Neuronal stem cell (in vitro differentiated cells): ENCODE measurements at regions not wholly inside any gene's neighbourhood (a gene's known extent, or its start where the extent isn't known, plus 50 kb on each side); places are given as distances from the start of the nearest gene placed in this dataset.

ENCODE experiments used
- DNase-seq: peaks from one replicate; pipeline ENCODE4 v3.0.0-alpha.2; 2013; ENCODE audit warnings: low spot score
- H2AFZ ChIP-seq: one replicate; pipeline ENCODE4 v1.6.1; 2013; ENCODE audit warnings: mild to moderate bottlenecking, low read length, inconsistent platforms
- H2AK5ac ChIP-seq: 2 replicates; pipeline ENCODE4 v1.6.1; 2013; ENCODE audit warnings: low read depth, mild to moderate bottlenecking, inconsistent platforms, low read length, moderate library complexity, mixed read lengths
- H2BK120ac ChIP-seq: 2 replicates; pipeline ENCODE4 v1.6.1; 2013; ENCODE audit warnings: low read depth, mild to moderate bottlenecking, inconsistent platforms, low read length, moderate library complexity, mixed read lengths
- H2BK12ac ChIP-seq: one replicate; pipeline ENCODE4 v1.6.1; 2013; ENCODE audit warnings: low read length, inconsistent platforms
- H2BK15ac ChIP-seq: 2 replicates; pipeline ENCODE4 v1.6.1; 2013; ENCODE audit warnings: mild to moderate bottlenecking, low read length, inconsistent platforms, mixed read lengths
- H2BK5ac ChIP-seq: one replicate; pipeline ENCODE4 v1.6.1; 2013; ENCODE audit warnings: inconsistent platforms, mild to moderate bottlenecking, low read length, moderate library complexity
- H3K14ac ChIP-seq: one replicate; pipeline ENCODE4 v1.6.1; 2013; ENCODE audit warnings: low read length, inconsistent platforms
- H3K18ac ChIP-seq: 2 replicates; pipeline ENCODE4 v1.6.1; 2013; ENCODE audit warnings: low read length, inconsistent platforms
- H3K23ac ChIP-seq: 2 replicates; pipeline ENCODE4 v1.6.1; 2013; ENCODE audit warnings: low read depth, mild to moderate bottlenecking, mixed read lengths, low read length, inconsistent platforms; ENCODE audit not compliant: poor library complexity
- H3K27ac ChIP-seq: replicated peaks from 3 replicates; pipeline ENCODE4 v1.5.1; 2013; ENCODE audit warnings: low read length, inconsistent platforms
- H3K27me3 ChIP-seq, 3 experiments: 2 replicates each; pipeline ENCODE4 v1.6.1; 2013; ENCODE audit warnings: low read length in 3 of 3, mild to moderate bottlenecking in 2 of 3, inconsistent platforms in 1 of 3, low read depth in 1 of 3, mixed read lengths in 1 of 3, moderate library complexity in 1 of 3; ENCODE audit not compliant: control insufficient read depth in 3 of 3, insufficient read depth in 3 of 3
- H3K36me3 ChIP-seq, 2 donors: replicated peaks in 1 of 2; 2 replicates each; pipeline ENCODE4 v1.6.1; 2013; ENCODE audit warnings: low read length in 2 of 2; ENCODE audit not compliant: control insufficient read depth in 2 of 2, insufficient read depth in 2 of 2
- H3K4ac ChIP-seq: 2 replicates; pipeline ENCODE4 v1.6.1; 2013; ENCODE audit warnings: inconsistent platforms, mild to moderate bottlenecking, low read length, moderate library complexity
- H3K4me1 ChIP-seq, 2 donors: 1 replicate in 1 of 2; 2 replicates in 1 of 2; pipeline ENCODE4 v1.6.1; 2013; ENCODE audit warnings: low read length in 2 of 2, low read depth in 1 of 2; ENCODE audit not compliant: control insufficient read depth in 2 of 2, insufficient read depth in 1 of 2
- H3K4me2 ChIP-seq: one replicate; pipeline ENCODE4 v1.6.1; 2013; ENCODE audit warnings: mild to moderate bottlenecking, low read length, inconsistent platforms; ENCODE audit not compliant: insufficient read depth, poor library complexity, severe bottlenecking
- H3K4me3 ChIP-seq, 2 donors: 2 replicates each; pipeline ENCODE4 v1.5.1; 2013; ENCODE audit warnings: low read length in 2 of 2, mild to moderate bottlenecking in 2 of 2, inconsistent platforms in 1 of 2, moderate library complexity in 1 of 2
- H3K79me1 ChIP-seq: one replicate; pipeline ENCODE4 v1.6.1; 2013; ENCODE audit warnings: low read depth, mild to moderate bottlenecking, inconsistent platforms, low read length, moderate library complexity
- H3K9ac ChIP-seq: one replicate; pipeline ENCODE4 v1.6.1; 2013; ENCODE audit warnings: mild to moderate bottlenecking, low read depth, low read length, inconsistent platforms; ENCODE audit not compliant: poor library complexity
- H3K9me3 ChIP-seq, 2 donors: replicated peaks in 1 of 2; 2 replicates each; pipeline versions ENCODE3 to v1.6.1; 2013; ENCODE audit warnings: low read length in 2 of 2, mild to moderate bottlenecking in 2 of 2, inconsistent platforms in 1 of 2, low read depth in 1 of 2, mixed read lengths in 1 of 2, moderate library complexity in 1 of 2; ENCODE audit not compliant: control insufficient read depth in 2 of 2, insufficient read depth in 1 of 2
- H4K8ac ChIP-seq: one replicate; pipeline ENCODE4 v1.6.1; 2013; ENCODE audit warnings: low read depth, mild to moderate bottlenecking, inconsistent platforms, low read length, moderate library complexity
- H4K91ac ChIP-seq: one replicate; pipeline ENCODE4 v1.6.1; 2013; ENCODE audit warnings: low read length, low read depth, mild to moderate bottlenecking, inconsistent platforms; ENCODE audit not compliant: poor library complexity
- WGBS, 2 donors: extraction: QIAGEN DNeasy Blood & Tissue Kit; methylation state at CpG; one replicate each; pipeline ENCODE4 v1.1.7; 2013; ENCODE audit warnings: missing lambda C conversion rate in 2 of 2, mixed read lengths in 1 of 2; ENCODE audit not compliant: insufficient read length in 2 of 2, insufficient replicate concordance in 1 of 2; ENCODE audit errors: extremely low coverage in 2 of 2; 5-methylcytosine and 5-hydroxymethylcytosine counted together

- no peak overlapping the region for H2BK15ac ChIP-seq
- no peak overlapping the region for H4K8ac ChIP-seq
- H3K4ac ChIP-seq = no peak overlapping the region
- no peak overlapping the region for H3K4me3 ChIP-seq
- no peaks in the 10 kb centered on the region for H3K27me3 ChIP-seq
- no CpG with 5 or more reads among the region's 1 CpG for WGBS, 2 donors
- no peak overlapping the region for H3K23ac ChIP-seq
- no peak overlapping the region for H2AK5ac ChIP-seq
- H3K18ac ChIP-seq = no peak overlapping the region
- no peaks in the 10 kb centered on the region for H3K36me3 ChIP-seq
- no peak overlapping the region for H2BK120ac ChIP-seq
- H3K27ac ChIP-seq = no peak overlapping the region
- H2BK5ac ChIP-seq = no peak overlapping the region
- no peaks in the 10 kb centered on the region for H3K79me1 ChIP-seq
- no peak overlapping the region for H3K4me2 ChIP-seq
- no peak for DNase-seq
- no peaks in the 10 kb centered on the region for H3K4me1 ChIP-seq
- no peak overlapping the region for H2BK12ac ChIP-seq
- no peak overlapping the region for H4K91ac ChIP-seq
- no peak overlapping the region for H3K9ac ChIP-seq
- H3K9me3 ChIP-seq = peaks cover 0 to 3% of the 10 kb centered on the region in 2 donors
- no peak overlapping the region for H3K14ac ChIP-seq
- H2AFZ ChIP-seq = no peak overlapping the region
These were observed 443.5 kb downstream of the AASDHPPT start for GRCh38 chr11:106520920-106521319.

DNA sequence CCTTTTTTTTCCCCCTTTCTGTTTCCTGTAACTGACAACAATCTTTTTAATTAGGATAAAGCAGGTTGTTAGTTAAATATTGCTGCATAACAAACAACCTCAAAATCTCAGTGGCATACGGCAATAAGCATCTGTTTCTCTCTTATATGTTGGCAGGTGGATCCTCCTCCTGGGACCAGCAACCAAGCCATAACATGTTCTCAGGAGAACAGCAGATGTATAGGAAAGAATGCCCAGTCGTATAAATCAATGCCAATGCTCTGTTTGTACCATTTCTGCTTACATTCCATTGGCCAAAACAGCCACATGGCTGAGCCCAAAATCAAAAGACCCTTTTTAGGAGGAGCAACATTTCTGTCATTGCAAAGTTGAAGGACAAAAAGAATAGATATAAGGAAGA, 445.7 kb downstream of the AASDHPPT start:
- no peak for DNase-seq
- H3K79me1 ChIP-seq = no peaks in the 10 kb centered on the region
- H4K91ac ChIP-seq = no peak overlapping the region
- H2BK12ac ChIP-seq = no peak overlapping the region
- no peaks in the 10 kb centered on the region for H3K27me3 ChIP-seq
- no peak overlapping the region for H4K8ac ChIP-seq
- no peak overlapping the region for H2AK5ac ChIP-seq
- H3K4me3 ChIP-seq = no peak overlapping the region
- no peak overlapping the region for H3K27ac ChIP-seq
- no peak overlapping the region for H2BK15ac ChIP-seq
- WGBS, 2 donors = no CpG with 5 or more reads among the region's 2 CpGs
- no peaks in the 10 kb centered on the region for H3K36me3 ChIP-seq
- H3K9ac ChIP-seq = no peak overlapping the region
- no peak overlapping the region for H3K18ac ChIP-seq
- no peak overlapping the region for H3K4ac ChIP-seq
- H2BK5ac ChIP-seq = no peak overlapping the region
- H3K4me2 ChIP-seq = no peak overlapping the region
- no peak overlapping the region for H3K23ac ChIP-seq
- H2AFZ ChIP-seq = no peak overlapping the region
- no peaks in the 10 kb centered on the region for H3K9me3 ChIP-seq
- no peak overlapping the region for H3K14ac ChIP-seq
- H3K4me1 ChIP-seq = no peaks in the 10 kb centered on the region
- H2BK120ac ChIP-seq = no peak overlapping the region

- Histone ChIP-seq H4K8ac (no peak overlapping the region), H3K4ac (no peak overlapping the region), H3K4me1 (no peaks in the 10 kb centered on the region), H3K23ac (no peak overlapping the region), H3K27ac (no peak overlapping the region), H3K18ac (no peak overlapping the region), H2AFZ (no peak overlapping the region), H2BK15ac (no peak overlapping the region), H3K4me2 (no peak overlapping the region), H3K14ac (no peak overlapping the region), H3K9me3 (no peaks in the 10 kb centered on the region), H3K4me3 (no peak overlapping the region), H3K9ac (no peak overlapping the region), H2BK5ac (no peak overlapping the region), H2BK12ac (no peak overlapping the region), H4K91ac (no peak overlapping the region), H2AK5ac (no peak overlapping the region), H3K36me3 (no peaks in the 10 kb centered on the region), H3K79me1 (no peaks in the 10 kb centered on the region), H2BK120ac (no peak overlapping the region), H3K27me3 (no peaks in the 10 kb centered on the region)
- no peak for DNase-seq
- WGBS, 2 donors = no CpG with 5 or more reads among the region's 2 CpGs
These were observed 446.5 kb downstream of the AASDHPPT start for GRCh38 chr11:106523921-106524320.

- Histone ChIP-seq H4K91ac (no peak overlapping the region), H2AK5ac (no peak overlapping the region), H3K9me3 (no peaks in the 10 kb centered on the region), H3K27ac (no peak overlapping the region), H2BK12ac (no peak overlapping the region), H3K23ac (no peak overlapping the region), H3K4me2 (no peak overlapping the region), H3K27me3 (no peaks in the 10 kb centered on the region), H3K9ac (no peak overlapping the region), H3K4ac (no peak overlapping the region), H3K4me1 (no peaks in the 10 kb centered on the region), H2AFZ (no peak overlapping the region), H3K4me3 (no peak overlapping the region), H3K36me3 (no peaks in the 10 kb centered on the region), H3K79me1 (no peaks in the 10 kb centered on the region), H3K14ac (no peak overlapping the region), H3K18ac (no peak overlapping the region), H2BK120ac (no peak overlapping the region), H4K8ac (no peak overlapping the region), H2BK15ac (no peak overlapping the region), H2BK5ac (no peak overlapping the region)
- no CpG with 5 or more reads among the region's 2 CpGs for WGBS, 2 donors
- no peak for DNase-seq
These were observed 447.0 kb downstream of the AASDHPPT start for GRCh38 chr11:106524436-106524835.
